Keratinocyte (primary cell): ENCODE measurements at regions not wholly inside any gene's neighbourhood (a gene's known extent, or its start where the extent isn't known, plus 50 kb on each side); places are given as distances from the start of the nearest gene placed in this dataset.

Source experiments
- EZH2 ChIP-seq: IDR thresholded peaks from one replicate; pipeline ENCODE4 v1.6.1; 2012; ENCODE audit warnings: inconsistent platforms, mild to moderate bottlenecking, low read length, moderate library complexity
- TF ChIP-seq, protein P1 (sequence below), 3 experiments: IDR thresholded peaks in 1 of 3; conservative IDR thresholded peaks in 1 of 3; optimal IDR thresholded peaks in 1 of 3; 2 replicates in 2 of 3; 3 replicates in 1 of 3; pipeline versions ENCODE3 to v1.5.1; 2011; ENCODE audit warnings: low read length in 3 of 3, mild to moderate bottlenecking in 3 of 3, moderate library complexity in 2 of 3, control low read depth in 1 of 3, inconsistent platforms in 1 of 3; ENCODE audit not compliant: insufficient read depth in 2 of 3; ENCODE audit errors: extremely low read depth in 1 of 3

DNA sequence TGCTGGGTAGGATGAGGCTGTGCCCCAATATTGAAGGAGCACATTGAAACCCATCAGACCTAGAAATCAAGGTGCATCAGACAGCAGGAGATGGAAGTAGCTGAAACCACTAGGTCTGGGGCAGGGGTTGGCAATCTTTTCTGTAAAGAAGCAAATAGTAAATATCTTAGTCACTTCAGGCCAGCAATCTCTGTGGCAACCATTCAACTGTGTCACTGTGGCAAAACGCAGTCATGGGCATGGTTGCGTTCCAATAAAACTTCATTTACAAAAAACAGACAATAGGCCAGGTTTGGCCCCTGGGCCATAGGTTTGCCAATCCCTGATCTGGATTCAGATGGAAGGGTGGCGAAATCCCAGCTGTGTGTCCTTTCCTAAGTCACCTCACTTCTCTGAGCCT, 397.3 kb downstream of the MED13L start:
- no peak for TF ChIP-seq EZH2
- TF ChIP-seq, protein P1, sequence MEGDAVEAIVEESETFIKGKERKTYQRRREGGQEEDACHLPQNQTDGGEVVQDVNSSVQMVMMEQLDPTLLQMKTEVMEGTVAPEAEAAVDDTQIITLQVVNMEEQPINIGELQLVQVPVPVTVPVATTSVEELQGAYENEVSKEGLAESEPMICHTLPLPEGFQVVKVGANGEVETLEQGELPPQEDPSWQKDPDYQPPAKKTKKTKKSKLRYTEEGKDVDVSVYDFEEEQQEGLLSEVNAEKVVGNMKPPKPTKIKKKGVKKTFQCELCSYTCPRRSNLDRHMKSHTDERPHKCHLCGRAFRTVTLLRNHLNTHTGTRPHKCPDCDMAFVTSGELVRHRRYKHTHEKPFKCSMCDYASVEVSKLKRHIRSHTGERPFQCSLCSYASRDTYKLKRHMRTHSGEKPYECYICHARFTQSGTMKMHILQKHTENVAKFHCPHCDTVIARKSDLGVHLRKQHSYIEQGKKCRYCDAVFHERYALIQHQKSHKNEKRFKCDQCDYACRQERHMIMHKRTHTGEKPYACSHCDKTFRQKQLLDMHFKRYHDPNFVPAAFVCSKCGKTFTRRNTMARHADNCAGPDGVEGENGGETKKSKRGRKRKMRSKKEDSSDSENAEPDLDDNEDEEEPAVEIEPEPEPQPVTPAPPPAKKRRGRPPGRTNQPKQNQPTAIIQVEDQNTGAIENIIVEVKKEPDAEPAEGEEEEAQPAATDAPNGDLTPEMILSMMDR (optimal IDR thresholded peaks at IDR 0.05 in 1 of 3, IDR thresholded peaks at IDR 0.05 in 1 of 3, conservative IDR thresholded peaks at IDR 0.05 in 1 of 3; ENCODE audit: extremely low read depth in 1 of 3, insufficient read depth in 2 of 3, low read length in 3 of 3): no peak
